Bronchial epithelial cell (primary cell): ENCODE measurements at regions not wholly inside any gene's neighbourhood (a gene's known extent, or its start where the extent isn't known, plus 50 kb on each side); places are given as distances from the start of the nearest gene placed in this dataset.

Experiments
- DNase-seq: peaks from one replicate; pipeline ENCODE4 v3.0.0-alpha.2; 2010; ENCODE audit warnings: low read depth
- FAIRE-seq: peaks from 2 replicates; lab custom pipeline; 2011; peaks lifted over from hg19 to GRCh38; lab: Jason Lieb, UNC
- H3K27me3 ChIP-seq: 2 replicates; pipeline ENCODE4 v1.5.1; 2011; ENCODE audit warnings: low read length; ENCODE audit not compliant: control insufficient read depth, insufficient read depth
- H3K36me3 ChIP-seq: 2 replicates; pipeline ENCODE4 v1.5.1; 2011; ENCODE audit warnings: low read length; ENCODE audit not compliant: control insufficient read depth, insufficient read depth
- H3K4me3 ChIP-seq: 2 replicates; pipeline ENCODE4 v1.5.1; 2011; ENCODE audit warnings: mild to moderate bottlenecking, low read depth, low read length, control low read depth
- TF ChIP-seq, protein P1 (sequence below): IDR thresholded peaks from 2 replicates; pipeline ENCODE4 v1.5.1; 2011; ENCODE audit warnings: mild to moderate bottlenecking, moderate library complexity, low read length, control low read depth, inconsistent platforms; ENCODE audit not compliant: insufficient read depth, severe bottlenecking

GRCh38 chr2:186979439-186980116, 130.6 kb upstream of the ZSWIM2 start:
- Histone ChIP-seq H3K36me3 (no peaks in the 10 kb centered on the region), H3K4me3 (no peak overlapping the region), H3K27me3 (no peaks in the 10 kb centered on the region)
- TF ChIP-seq, protein P1, sequence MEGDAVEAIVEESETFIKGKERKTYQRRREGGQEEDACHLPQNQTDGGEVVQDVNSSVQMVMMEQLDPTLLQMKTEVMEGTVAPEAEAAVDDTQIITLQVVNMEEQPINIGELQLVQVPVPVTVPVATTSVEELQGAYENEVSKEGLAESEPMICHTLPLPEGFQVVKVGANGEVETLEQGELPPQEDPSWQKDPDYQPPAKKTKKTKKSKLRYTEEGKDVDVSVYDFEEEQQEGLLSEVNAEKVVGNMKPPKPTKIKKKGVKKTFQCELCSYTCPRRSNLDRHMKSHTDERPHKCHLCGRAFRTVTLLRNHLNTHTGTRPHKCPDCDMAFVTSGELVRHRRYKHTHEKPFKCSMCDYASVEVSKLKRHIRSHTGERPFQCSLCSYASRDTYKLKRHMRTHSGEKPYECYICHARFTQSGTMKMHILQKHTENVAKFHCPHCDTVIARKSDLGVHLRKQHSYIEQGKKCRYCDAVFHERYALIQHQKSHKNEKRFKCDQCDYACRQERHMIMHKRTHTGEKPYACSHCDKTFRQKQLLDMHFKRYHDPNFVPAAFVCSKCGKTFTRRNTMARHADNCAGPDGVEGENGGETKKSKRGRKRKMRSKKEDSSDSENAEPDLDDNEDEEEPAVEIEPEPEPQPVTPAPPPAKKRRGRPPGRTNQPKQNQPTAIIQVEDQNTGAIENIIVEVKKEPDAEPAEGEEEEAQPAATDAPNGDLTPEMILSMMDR, result no peak
- FAIRE-seq (no peak), DNase-seq (no peak)

DNA sequence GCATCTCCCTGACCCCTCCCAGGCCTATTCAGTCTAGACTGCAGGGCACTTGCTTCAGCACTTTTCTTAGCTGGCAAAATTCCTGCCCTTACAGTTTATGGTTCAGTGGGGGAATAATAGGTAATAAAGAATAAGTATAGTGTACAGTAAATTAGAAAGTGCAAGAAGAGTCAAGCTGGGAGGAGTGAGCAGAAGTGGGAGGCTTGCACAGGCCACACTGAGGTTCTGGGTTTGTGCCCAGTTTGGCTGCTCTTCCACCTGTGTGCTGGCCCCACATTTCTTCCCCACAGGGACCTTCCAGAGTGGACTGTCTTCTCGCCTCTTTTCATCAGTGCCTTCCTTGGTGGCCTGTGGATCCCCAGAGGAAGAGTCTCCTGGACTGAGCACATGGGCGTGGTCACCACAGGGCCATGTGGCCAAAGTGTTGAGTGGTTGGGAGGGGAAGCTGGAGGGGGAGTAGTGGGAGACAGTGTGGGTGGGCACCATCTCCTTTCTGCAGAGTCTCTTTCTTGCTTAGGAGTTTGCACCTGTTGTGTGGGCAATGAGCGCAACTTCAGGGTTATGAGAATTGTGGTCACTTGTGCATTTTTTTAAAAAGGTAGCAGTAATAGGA, 128.6 kb upstream of the ZSWIM2 start:
- Histone ChIP-seq H3K4me3 (no peak overlapping the region), H3K27me3 (no peaks in the 10 kb centered on the region), H3K36me3 (no peaks in the 10 kb centered on the region)
- TF ChIP-seq, protein P1, result no peak
- FAIRE-seq (no peak), DNase-seq (no peak)

DNA sequence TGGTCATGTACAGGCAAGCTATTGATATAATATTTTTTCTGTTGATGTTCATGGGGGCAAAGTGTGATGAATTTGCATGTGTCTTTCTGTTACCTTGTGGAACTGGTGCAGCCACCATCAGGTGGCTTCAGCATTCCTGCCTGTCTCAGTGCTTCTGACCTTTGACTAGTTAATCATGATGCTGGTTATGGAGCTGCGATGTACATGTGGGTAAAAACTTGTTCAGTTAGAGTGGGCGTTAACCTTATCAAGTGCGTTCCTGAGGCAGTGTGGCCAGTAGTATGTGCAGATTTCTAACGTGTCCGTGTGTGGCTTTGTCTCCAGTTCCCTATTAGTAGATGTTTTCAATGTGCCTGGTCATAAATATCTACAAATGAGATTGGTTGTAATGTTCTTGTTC, 127.4 kb upstream of the ZSWIM2 start:
- H3K27me3 ChIP-seq, result no peaks in the 10 kb centered on the region
- no peak for DNase-seq
- H3K36me3 ChIP-seq, result no peaks in the 10 kb centered on the region
- no peak for FAIRE-seq
- H3K4me3 ChIP-seq, result no peak overlapping the region
- TF ChIP-seq, protein P1, result no peak

DNA sequence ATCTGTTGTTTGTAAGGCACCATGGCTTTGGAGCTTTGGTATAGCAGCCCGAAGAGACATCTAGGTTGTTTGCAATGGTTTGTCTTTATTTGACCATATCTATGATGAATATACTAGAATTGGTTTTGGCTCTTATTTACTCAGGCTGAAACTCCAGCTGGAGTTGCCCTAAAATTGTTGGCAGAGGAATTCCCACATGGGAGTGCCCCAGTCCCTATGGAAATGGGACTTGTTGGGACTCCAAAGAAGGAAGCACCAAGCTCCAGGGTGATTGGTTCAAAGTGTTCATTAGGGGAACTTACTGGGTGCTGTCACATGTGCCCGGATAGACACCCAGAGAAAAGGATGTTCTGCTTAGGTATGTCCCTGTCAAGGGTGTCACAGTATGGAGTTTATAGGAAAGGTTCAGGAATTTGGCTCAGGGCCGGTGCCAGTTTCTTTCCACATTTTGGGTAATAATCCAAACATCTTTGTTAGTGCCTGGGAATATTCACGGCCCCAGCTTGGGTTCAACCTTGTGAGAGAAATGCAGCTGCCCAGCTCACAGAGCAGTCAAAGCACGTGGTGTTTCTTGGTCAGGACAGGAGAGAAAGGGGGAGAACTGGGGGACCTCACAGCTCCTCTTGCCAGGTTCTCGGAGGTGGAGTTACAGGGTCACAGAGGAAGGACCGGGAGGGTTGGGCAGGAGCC, 123.5 kb upstream of the ZSWIM2 start:
- Histone ChIP-seq H3K4me3 (no peak overlapping the region), H3K27me3 (no peaks in the 10 kb centered on the region), H3K36me3 (no peaks in the 10 kb centered on the region)
- DNase-seq, result no peak
- TF ChIP-seq, protein P1, result no peak
- FAIRE-seq, result no peak

- H3K27me3 ChIP-seq, result no peaks in the 10 kb centered on the region
- H3K36me3 ChIP-seq, result no peaks in the 10 kb centered on the region
- FAIRE-seq, result no peak
Observed at GRCh38 chr2:186968277-186968676, 119.3 kb upstream of the ZSWIM2 start.

More at GRCh38 chr2:186968277-186968676, 119.3 kb upstream of the ZSWIM2 start:
- H3K4me3 ChIP-seq, result no peak overlapping the region
- TF ChIP-seq, protein P1, result no peak
- DNase-seq, result no peak
